ENCODE measurements at regions not wholly inside any gene's neighbourhood (a gene's known extent, or its start where the extent isn't known, plus 50 kb on each side); places are given as distances from the start of the nearest gene placed in this dataset.

DNA sequence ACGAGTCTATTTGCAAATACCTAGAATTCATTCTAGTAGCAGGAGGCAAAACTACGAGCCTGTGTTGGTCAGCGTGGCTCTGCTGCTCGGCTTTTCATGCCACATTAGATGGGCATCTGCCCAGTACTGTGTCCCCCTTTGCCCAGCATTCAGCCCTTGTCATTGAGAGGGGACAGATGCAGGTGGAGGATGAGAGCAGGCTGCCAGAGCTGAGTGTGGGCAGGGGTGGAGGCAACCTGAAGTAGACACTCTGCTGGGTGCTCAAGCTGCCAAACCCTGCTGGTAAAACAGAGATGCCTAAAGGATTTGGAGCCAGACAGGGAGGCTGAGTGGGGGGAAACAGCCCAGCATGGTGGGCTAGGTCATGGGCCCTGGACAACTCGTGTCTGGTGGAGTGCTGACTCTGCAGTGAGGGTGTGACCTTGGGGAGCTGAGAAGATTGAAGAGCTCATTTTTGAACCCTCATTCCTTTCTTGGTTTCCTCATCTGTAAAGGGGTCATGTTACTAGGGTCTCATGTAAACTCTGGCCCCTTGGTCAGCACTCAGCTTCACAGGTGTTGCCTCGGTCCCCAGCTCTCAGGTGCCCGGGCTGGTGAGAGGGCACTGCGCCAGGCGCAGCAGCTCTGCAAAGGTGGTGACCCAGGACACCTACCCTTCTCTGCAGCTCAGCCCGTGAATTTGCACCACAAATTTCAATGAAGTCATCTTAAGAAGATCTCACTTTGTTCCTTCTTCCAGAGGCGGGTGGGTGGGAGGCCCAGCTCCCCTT, 64.2 kb upstream of the BHLHE23 start:
- no peak for DNase-seq (ENCODE audit: low read depth)

DNA sequence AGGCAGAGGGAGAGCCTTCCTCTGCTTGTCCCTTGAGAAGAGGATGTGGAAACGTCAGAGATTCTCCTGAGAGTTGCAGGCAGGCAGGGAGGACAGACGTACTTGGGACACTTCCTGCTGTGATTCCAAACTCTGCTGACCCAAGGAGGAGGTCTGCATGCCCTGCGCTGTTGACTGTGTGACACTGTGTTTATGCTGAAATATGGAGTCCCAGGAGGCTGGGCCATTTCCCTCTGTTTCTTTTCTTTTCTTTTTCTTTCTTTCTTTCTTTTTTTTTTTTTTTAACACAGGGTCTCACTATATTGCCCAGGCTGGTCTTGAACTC, 63.5 kb upstream of the BHLHE23 start:
- DNase-seq (ENCODE audit: low read depth) = no peak

DNA sequence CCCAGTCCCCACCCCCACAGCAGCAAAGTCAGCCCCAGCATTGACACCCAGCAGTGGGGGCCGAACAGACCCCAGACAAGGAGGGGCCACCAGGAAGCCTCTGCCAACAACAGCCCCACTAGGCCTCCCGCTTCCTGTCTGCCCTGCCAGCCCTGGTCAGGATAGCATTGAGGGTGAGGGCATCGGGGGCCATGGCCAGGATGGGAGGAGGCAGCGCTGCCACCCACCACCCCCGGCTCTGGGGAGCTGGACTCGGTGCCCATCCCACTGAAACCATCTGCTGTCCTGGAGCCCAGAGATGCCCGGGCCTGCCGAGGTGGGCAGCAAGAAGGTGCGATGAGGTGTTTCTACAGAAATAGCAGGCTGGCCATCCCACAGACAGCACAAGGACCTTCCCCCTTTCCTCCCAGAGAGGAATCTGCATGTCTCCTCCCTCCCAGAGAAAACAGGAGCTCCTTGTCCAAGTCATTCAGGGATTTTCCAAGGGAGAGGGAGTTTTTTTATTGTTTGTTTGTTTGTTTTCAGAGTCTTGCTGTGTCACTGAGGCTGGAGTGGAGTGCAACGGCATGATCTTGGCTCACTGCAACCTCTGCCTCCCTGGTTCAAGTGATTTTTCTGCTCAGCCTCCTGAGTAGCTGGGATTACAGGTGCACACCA, 62.1 kb upstream of the BHLHE23 start:
- no peak for DNase-seq (ENCODE audit: low read depth)

DNA sequence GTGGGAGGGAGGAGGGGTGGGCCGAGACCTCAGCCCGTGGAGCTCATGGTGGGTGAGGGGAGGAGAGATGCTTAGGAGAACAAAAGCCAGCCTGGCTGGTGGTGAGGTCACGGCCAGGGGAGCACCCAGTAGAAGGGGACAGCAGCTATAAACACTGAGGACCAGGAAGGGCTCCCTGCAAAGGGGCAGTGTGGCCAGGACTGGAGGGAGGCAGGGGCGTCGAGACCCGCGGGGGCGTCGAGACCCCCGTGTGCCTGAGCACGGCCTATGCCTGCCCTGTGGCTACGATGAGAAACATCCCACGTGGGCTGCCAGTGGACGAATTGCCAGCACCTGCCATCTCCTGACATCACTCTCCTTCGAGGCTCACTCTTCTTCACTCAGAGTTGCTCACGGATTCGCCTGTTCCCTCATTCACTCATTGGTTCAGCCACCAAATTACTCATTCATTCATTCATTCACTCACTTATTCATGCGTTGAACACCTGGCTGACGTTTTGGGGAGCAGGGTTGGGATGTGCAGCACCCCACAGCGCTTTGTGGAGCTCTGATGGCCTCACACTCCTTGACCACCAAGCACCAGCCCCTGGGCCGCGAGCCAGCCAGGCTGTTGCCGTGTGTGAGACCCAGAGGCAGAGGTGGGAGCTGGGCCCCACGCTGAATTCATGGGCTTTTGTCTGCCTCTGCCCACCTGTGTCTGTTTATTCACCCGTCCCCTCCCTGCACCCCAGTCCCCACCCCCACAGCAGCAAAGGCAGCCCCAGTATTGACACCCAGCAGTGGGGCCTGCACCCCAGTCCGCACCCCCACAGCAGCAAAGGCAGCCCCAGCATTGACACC, 61.2 kb upstream of the BHLHE23 start:
- DNase-seq (ENCODE audit: low read depth) = no peak

DNA sequence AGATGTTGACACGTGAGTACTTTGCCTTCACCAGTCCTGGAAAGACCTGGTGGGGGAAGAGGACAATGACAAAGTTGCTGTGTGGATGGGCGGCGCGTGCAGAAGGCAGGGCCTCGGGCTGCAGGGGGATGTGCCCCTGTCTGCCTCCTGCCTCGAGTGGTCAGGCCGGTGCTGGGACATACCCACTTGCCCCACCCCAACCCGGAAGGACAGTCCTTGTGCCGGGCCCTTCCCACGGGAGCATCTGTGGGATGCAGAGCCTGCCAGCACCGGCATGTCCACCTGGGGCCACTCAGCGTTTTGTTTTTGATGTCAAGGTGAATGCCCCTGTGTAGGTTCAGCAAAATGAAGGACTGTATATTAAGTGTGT, 60.5 kb upstream of the BHLHE23 start:
- no peak for DNase-seq (ENCODE audit: low read depth)

DNA sequence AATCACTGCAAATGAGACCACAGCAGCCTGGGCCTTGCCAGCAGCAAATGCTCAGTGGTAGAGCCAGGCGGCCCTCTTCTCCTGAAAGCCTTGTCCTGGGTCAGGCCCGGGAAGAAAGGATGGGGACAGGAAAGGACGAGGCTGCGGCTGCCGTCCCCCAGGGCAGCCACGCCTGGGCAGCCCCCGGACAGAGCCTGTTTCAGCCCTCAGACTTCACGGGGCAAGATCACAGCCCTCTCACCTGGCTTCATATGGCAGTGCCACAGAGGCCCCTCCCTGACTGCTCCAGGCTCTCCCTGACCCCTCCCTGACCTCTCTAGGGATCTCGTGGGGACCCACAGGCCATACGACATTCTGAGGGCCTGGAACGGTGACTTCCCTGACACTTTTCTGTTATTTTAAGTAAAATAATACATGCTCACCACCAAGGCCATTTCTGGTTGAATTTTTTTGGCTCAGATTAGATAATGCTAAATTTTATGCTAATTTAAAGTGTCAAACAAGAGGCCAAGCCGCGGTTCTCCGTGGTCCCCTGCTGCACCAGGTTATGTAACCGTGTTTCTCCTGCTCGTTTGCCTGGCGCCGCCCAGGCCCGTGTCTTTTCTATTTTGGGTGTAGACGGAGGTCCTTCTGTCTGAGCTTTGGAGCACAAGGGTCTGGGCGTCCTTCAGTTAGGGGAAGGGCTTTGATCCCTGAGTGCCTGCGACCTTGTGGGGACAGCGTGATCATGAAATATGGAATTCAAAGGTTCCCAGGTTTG, 59.9 kb upstream of the BHLHE23 start:
- DNase-seq (ENCODE audit: low read depth) = no peak

DNA sequence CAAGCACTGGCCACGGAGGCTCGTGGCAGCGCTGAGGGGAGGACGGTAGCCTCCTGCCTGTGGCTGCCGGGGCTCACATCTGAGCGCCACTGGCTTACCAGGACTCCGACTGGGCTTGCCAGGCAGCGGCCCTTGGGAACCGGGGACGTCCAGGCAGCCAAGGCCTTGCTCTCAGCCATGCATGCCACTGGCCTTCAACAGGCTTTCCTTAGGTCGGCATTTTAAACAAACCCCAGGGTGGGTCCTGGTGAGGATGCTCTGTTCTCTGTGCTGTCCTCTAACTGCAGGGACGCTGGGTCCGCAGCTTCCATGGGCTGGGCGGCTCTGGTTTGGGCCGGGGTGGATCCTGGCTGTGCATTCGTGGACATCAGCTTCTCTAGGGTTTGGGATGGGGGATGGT, 59.1 kb upstream of the BHLHE23 start:
- DNase-seq (ENCODE audit: low read depth) = no peak

DNA sequence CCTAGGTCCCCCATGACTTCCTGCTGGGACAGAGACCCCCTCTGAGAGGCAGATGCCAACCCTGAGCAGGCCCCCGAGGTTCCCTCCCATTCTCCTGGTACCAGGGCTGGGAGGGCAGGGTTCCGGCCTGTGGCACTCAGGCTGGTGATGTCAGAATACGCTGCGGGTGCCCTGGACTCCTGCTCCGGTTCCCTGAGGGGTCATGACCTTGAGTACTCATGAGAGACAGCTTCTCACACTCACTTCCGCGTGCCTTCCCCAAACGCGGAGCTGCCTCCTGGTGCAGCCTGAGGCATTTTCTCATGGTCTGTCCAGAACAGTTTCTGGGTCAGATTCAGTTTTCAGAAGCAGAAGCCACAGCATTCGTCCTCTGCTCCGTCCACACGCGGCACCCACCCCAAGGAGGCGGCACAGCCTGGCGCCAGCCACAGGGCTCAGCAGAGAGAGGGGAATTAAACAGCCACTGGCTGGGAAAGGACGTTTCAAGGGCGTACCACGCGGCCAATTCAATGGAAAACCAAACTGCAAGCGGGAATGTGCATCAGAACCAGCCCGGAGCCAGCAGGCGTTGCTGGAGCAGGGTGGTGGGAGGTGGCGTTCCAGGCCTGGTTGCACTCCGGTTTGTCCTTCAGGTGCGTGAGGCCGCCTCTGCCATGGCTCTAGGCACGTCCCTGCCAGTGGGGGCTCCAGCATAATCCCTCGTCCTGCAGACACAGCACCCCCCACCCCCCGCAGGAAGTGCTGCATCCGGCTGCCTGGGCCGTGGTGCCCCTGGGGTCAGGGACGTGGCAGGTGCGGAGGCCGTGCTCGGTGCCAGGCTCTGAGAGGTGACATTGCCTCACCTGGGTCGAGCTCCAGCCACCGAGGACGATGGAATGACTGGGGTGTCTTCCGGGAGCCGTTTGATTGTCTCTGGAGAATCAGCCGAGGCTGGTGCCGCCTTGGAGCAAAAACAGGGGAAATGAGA, 58.3 kb upstream of the BHLHE23 start:
- no peak for DNase-seq (ENCODE audit: low read depth)

DNA sequence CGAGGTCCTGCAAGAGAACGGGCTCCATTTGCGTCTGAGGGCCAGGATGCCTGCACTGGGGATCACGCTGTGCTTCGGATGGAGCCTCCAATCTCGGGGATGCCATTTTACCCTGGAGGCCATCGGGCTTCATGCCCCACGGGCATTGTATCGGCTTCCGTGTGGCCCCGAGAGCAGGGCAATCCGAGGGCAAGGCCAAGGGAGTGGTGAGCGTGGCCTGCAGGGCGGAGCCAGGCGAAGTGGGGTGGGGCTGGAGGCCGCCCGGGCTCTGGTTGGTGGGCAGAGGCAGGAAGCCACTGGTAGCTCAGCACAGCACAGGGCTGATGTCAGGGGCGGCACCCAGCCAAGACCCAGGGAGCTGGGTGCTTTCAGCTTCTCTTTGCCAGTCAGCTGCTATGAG, 57.5 kb upstream of the BHLHE23 start:
- no peak for DNase-seq (ENCODE audit: low read depth)

DNA sequence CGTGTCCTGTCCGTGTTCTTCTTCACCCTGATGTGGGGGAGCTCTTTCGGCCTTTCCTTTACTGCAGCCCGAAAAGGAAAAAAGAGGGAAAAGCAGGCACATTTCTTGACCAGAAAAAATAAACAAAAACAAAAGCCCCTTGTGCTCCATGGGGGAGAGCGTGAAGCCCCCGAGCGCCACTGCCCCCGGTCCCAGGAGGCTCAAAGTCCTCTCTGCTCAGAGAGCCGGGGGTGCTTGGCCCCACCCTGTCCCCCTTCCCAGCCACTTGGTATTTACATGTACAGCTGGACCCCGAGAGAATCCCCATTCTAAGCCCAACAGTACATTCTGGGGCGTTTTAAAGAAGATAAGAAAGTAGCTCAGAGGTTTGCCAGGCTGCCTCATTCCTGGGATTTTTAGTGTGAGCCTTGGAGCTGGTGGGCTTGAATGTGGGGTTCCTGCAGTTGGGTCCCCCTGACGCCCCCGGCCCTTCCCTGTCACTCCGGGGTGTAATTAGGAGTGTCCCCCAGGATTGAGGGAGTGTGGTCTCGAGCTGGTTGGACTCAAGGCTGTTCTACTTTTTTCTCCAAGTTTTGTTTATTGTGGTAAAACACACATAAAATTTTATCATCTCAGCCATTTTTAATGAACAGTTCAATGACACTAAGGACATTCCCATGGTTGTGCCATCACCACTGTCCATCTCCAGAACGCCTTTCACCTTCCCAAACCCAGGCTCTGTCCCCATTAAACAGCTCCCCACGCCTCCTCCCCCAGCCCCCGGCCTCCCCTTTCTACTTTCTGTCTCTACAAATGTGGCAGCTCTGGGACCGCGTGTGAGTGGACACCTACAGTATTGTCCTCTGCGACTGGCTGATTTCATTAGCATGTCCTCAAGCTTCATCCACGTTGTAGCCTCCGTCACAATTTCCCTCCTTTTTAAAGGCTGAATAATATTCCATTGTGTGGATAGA, 55.7 kb upstream of the BHLHE23 start:
- DNase-seq (ENCODE audit: low read depth) = no peak

DNA sequence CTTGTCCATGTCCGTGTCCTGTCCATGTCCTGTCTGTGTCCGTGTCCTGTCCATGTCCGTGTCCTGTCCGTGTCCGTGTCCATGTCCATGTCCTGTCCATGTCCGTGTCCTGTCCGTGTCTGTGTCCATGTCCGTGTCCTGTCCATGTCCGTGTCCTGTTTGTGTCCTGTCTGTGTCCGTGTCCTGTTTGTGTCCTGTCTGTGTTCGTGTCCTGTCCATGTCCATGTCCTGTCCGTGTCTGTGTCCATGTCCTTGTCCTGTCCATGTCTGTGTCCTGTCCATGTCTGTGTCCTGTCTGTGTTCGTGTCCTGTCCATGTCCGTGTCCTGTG, 55.0 kb upstream of the BHLHE23 start:
- no peak for DNase-seq (ENCODE audit: low read depth)

DNA sequence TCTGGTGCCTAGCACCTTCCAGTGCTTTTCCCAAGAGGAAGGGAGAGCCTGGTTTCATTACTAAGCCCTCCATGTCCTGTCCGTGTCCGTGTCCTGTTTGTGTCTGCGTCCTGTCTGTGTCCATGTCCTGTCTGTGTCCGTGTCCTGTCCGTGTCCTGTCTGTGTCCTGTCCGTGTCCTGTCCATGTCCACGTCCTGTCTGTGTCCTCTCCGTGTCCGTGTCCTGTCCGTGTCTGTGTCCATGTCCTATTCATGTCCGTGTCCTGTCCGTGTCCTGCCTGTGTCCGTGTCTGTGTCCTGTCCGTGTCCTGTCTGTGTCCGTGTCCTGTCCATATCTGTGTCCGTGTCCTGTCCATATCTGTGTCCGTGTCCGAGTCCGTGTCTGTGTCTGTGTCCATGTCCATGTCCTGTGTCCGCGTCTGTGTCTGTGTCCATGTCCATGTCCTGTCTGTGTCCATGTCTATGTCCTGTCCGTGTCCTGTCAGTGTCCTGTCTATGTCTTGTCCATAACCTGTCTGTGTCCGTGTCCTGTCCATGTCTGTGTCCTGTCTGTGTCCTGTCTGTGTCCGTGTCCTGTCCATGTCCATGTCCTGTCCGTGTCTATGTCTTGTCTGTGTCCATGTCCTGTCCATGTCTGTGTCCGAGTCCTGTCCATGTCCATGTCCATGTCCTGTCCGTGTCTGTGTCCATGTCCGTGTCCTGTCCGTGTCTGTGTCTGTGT, 54.4 kb upstream of the BHLHE23 start:
- no peak for DNase-seq (ENCODE audit: low read depth)

DNA sequence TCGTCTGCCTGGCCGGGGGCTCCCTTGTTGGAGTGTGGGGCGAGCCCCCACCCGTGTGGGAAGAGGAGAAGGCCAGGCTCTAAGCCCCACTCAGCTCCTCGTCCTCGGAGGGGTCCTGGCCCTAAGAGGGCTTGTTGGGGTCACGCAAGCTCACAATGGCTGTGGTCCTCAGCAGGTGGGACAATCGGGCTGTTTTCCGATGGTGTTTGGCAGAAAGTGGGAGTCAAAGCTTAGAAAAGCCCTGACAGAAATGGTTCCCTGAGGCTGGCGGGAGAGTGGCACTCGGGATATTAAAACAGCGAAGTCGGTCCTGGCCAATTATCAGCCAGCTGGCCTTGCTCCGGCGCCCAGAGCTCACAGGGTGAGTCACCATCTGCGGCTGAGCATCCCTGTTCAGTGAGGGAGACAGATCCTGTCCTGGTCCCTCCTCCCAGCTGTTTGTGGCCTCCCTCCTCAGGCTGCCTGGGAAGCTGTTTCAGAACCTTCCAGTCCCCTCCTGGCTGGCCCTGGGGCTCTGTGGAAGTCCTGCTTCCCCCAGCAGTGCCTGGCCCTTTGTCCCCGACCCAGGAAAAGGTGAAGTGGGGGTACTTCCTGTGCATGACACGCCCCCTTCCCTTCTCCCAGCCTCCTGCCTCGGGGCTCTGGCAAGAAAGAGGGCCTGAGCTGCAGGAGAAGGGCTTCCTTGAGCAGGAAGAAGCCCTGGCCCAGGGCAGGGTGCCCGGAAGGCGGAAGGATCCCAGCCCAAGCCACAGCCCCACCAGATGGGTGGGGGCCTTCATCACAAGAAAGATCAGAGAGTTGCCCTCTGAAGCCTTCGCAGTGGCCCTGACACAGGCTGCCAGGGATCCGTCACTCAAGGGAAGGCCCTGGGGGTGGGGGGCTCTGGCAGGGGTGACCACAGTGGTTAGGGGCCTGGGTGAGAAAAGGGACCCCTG, 53.6 kb upstream of the BHLHE23 start:
- DNase-seq (ENCODE audit: low read depth) = no peak

DNA sequence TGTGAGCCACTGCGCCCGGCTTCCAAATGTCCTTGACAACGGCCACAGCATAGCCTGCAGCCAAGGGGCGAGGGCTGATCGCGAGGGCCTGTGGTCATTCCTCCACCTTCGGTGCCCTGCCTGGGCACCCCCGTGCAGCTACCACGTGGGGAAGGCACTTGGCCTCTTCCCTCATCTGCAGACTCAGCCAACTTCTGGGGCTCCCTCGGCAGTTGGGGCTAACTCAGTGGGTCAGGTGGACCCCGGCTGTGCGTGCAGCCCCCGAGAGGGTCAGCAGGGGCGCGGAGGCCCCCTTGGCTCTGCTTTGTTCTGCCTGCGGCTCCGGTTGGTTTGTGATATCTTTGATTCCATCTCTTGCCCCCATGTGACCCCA, 52.9 kb upstream of the BHLHE23 start:
- no peak for DNase-seq (ENCODE audit: low read depth)

DNA sequence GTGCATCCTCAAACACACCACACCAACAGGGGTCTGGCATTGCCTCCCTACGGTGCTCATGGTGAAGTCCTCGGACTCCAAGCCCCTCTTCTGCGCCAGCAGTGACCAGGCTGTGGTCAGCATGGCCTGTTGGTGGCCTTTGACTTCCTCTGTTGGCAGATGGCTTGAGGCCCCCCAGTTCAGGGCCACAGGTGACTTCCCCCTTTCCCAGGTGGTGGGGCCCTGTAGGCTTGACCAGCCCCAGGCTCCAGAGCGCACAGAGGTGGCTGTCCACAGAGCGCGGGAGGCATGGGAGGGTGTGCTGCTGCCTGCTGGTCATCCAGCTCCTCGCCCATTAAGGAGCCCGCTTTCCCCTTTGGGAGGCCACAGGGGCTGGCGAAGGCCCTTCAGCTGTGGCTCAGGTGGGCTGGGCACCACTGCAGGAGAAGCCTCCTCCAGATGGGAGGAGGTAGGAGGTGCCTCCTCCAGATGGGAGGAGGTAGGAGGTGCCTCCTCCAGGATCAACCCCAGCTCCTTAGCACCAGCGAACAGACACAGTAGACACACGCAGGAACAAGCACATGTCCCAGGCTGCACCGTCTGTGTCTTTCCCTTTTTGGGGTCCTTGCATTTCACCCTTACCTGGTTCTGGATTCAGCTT, 52.1 kb upstream of the BHLHE23 start:
- no peak for DNase-seq (ENCODE audit: low read depth)

DNA sequence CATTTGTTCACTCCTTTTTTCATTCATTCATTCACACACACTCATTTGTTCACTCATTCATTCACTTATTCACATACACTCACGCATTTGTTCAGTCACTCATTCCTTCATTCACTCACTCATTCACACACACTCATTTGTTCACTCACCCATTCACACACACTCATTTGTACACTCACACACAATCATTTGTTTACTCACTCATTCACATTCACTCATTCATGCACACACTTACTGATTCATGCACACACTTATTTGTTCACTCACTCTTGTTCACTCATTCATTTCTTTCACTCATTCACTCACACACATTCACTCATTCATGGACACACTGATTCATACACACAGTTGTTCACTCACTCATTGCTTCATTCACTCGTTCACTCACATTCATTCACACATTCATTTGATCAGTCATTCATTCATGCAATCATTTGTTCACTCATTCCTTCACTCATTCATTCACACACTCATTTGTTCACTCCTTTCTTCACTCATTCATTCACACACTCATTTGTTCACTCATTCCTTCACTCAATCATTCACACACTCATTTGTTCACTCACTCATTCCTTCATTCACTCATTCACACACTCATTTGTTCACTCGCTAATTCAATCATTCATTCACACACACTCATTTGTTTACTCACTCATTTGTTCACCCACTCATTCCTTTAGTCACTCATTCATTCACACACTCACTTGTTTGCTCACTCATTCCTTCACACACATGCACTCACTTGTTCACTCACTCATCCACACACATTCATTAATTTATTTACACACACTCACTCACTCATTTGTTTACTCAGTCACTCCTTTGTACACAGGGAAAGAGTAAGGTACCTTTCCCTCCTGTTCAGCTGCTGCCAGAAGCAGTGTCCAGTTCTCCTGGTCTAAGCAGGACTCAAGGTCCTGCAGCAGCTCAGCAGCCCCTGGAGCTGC, 50.7 kb upstream of the BHLHE23 start:
- no peak for DNase-seq (ENCODE audit: low read depth)
